GM20000 (cell line): ENCODE measurements at regions not wholly inside any gene's neighbourhood (a gene's known extent, or its start where the extent isn't known, plus 50 kb on each side); places are given as distances from the start of the nearest gene placed in this dataset.

Experiments
- DNase-seq: peaks from one replicate; pipeline ENCODE4 v3.0.0; 2012; ENCODE audit warnings: low spot score
- TF ChIP-seq, protein P1 (sequence below): IDR thresholded peaks from 2 replicates; pipeline ENCODE4 v1.5.1; 2012; ENCODE audit warnings: mild to moderate bottlenecking, control low read depth; ENCODE audit errors: extremely low read depth, missing control alignments

- DNase-seq, result no peak
- TF ChIP-seq, protein P1, sequence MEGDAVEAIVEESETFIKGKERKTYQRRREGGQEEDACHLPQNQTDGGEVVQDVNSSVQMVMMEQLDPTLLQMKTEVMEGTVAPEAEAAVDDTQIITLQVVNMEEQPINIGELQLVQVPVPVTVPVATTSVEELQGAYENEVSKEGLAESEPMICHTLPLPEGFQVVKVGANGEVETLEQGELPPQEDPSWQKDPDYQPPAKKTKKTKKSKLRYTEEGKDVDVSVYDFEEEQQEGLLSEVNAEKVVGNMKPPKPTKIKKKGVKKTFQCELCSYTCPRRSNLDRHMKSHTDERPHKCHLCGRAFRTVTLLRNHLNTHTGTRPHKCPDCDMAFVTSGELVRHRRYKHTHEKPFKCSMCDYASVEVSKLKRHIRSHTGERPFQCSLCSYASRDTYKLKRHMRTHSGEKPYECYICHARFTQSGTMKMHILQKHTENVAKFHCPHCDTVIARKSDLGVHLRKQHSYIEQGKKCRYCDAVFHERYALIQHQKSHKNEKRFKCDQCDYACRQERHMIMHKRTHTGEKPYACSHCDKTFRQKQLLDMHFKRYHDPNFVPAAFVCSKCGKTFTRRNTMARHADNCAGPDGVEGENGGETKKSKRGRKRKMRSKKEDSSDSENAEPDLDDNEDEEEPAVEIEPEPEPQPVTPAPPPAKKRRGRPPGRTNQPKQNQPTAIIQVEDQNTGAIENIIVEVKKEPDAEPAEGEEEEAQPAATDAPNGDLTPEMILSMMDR, result no peak
Measured at GRCh38 chr5:116372931-116373597, 201.6 kb downstream of the SEMA6A start.

- TF ChIP-seq, protein P1, result no peak
- DNase-seq, result no peak
Measured at GRCh38 chr5:116371935-116372334, 202.7 kb downstream of the SEMA6A start.

GRCh38 chr5:116371431-116371830 is 203.2 kb downstream of the SEMA6A start:
- no peak for DNase-seq
- TF ChIP-seq, protein P1, result no peak

- TF ChIP-seq, protein P1, result no peak
- DNase-seq, result no peak
Measured at GRCh38 chr5:116370886-116371285, 203.7 kb downstream of the SEMA6A start.

- TF ChIP-seq, protein P1, result no peak
- DNase-seq, result no peak
Measured at GRCh38 chr5:116370149-116370548, 204.5 kb downstream of the SEMA6A start.

GRCh38 chr5:116365006-116365496 is 209.6 kb downstream of the SEMA6A start:
- DNase-seq, result peak; percentile 63
- TF ChIP-seq, protein P1, result no peak

GRCh38 chr5:116363780-116364179 is 210.8 kb downstream of the SEMA6A start:
- TF ChIP-seq, protein P1, result no peak
- DNase-seq, result no peak
